HG03280 (cell line): ENCODE measurements at regions not wholly inside any gene's neighbourhood (a gene's known extent, or its start where the extent isn't known, plus 50 kb on each side); places are given as distances from the start of the nearest gene placed in this dataset.
"Not testable (repeated sequence)": the region's sequence is repeated elsewhere in the genome, so short reads cannot be mapped to it uniquely, and the experiment has no call there.

ENCODE experiments used
- ATAC-seq: cut with Tn5 transposase; IDR thresholded peaks from one replicate; pipeline ENCODE4 v1.9.1; 2021; ENCODE audit warnings: mild to moderate bottlenecking, moderate library complexity; ENCODE audit not compliant: unreplicated experiment

- ATAC-seq, result no peak
These were observed 851.3 kb downstream of the TBC1D22A start for GRCh38 chr22:47613606-47614350.

- not testable (repeated sequence) for ATAC-seq
These were observed 850.7 kb downstream of the TBC1D22A start for GRCh38 chr22:47613181-47613580.

GRCh38 chr22:47612311-47612910 is 850.0 kb downstream of the TBC1D22A start:
- no peak for ATAC-seq

GRCh38 chr22:47610764-47611163 is 848.3 kb downstream of the TBC1D22A start:
- ATAC-seq, result no peak

GRCh38 chr22:47610281-47610680 is 847.8 kb downstream of the TBC1D22A start:
- no peak for ATAC-seq

- ATAC-seq, result no peak
These were observed 847.2 kb downstream of the TBC1D22A start for GRCh38 chr22:47609653-47610052.

- no peak for ATAC-seq
These were observed 846.0 kb downstream of the TBC1D22A start for GRCh38 chr22:47608421-47608820.

GRCh38 chr22:47607486-47607885 is 845.0 kb downstream of the TBC1D22A start:
- ATAC-seq, result no peak

- ATAC-seq, result no peak
These were observed 844.0 kb downstream of the TBC1D22A start for GRCh38 chr22:47606426-47606825.

GRCh38 chr22:47605886-47606285 is 843.4 kb downstream of the TBC1D22A start:
- no peak for ATAC-seq

- no peak for ATAC-seq
These were observed 843.0 kb downstream of the TBC1D22A start for GRCh38 chr22:47605441-47605840.

- no peak for ATAC-seq
These were observed 842.1 kb downstream of the TBC1D22A start for GRCh38 chr22:47604563-47604962.

GRCh38 chr22:47602732-47603131 is 840.3 kb downstream of the TBC1D22A start:
- ATAC-seq, result no peak

GRCh38 chr22:47601666-47602065 is 839.2 kb downstream of the TBC1D22A start:
- no peak for ATAC-seq

- no peak for ATAC-seq
These were observed 838.6 kb downstream of the TBC1D22A start for GRCh38 chr22:47600791-47601625.

GRCh38 chr22:47600281-47600680 is 837.8 kb downstream of the TBC1D22A start:
- ATAC-seq, result no peak

GRCh38 chr22:47599753-47600152 is 837.3 kb downstream of the TBC1D22A start:
- ATAC-seq, result no peak

- ATAC-seq, result no peak
These were observed 836.4 kb downstream of the TBC1D22A start for GRCh38 chr22:47598864-47599263.

GRCh38 chr22:47597041-47597440 is 834.6 kb downstream of the TBC1D22A start:
- ATAC-seq, result no peak

- no peak for ATAC-seq
These were observed 833.8 kb downstream of the TBC1D22A start for GRCh38 chr22:47596176-47596690.

GRCh38 chr22:47594836-47595521 is 832.5 kb downstream of the TBC1D22A start:
- no peak for ATAC-seq
